GM23338 (cell line): ENCODE measurements at regions not wholly inside any gene's neighbourhood (a gene's known extent, or its start where the extent isn't known, plus 50 kb on each side); places are given as distances from the start of the nearest gene placed in this dataset.

ENCODE experiments used
- ATAC-seq: fragments of 200-7000 bp; cut with Tn5 transposase; 3 replicates; pipeline ENCODE4 v1.9.1; 2020
- DNase-seq: peaks from one replicate; pipeline ENCODE4 v3.0.0-alpha.2; 2015; ENCODE audit warnings: low spot score
- H2AFZ ChIP-seq: fragments of 200-600 bp; sonication (generic); 2 replicates; pipeline ENCODE4 v1.8.0; 2016; ENCODE audit warnings: antibody characterized with exemption, mild to moderate bottlenecking, moderate library complexity
- H3F3A ChIP-seq: fragments of 200-600 bp; sonication (generic); replicated peaks from 2 replicates; pipeline ENCODE4 v1.8.0; 2017; ENCODE audit warnings: antibody characterized with exemption, mixed run types, low read depth
- H3K27ac ChIP-seq: fragments of 200-600 bp; sonication (generic); 2 replicates; pipeline ENCODE4 v1.6.1; 2016; ENCODE audit warnings: low read depth
- H3K27me3 ChIP-seq: fragments of 200-600 bp; sonication (generic); 2 replicates; pipeline ENCODE4 v1.8.0; 2016; ENCODE audit warnings: mild to moderate bottlenecking, mixed run types, moderate library complexity; ENCODE audit not compliant: insufficient read depth
- H3K36me3 ChIP-seq: fragments of 200-600 bp; sonication (generic); 2 replicates; pipeline ENCODE4 v1.8.0; 2016; ENCODE audit warnings: mild to moderate bottlenecking; ENCODE audit not compliant: insufficient read depth
- H3K4me1 ChIP-seq: fragments of 200-600 bp; sonication (generic); 2 replicates; pipeline ENCODE4 v1.8.0; 2016; ENCODE audit warnings: mild to moderate bottlenecking, moderate library complexity; ENCODE audit not compliant: insufficient read depth
- H3K4me2 ChIP-seq: fragments of 200-600 bp; sonication (generic); 2 replicates; pipeline ENCODE4 v1.7.1; 2017; ENCODE audit warnings: mixed run types
- H3K4me3 ChIP-seq: fragments of 200-600 bp; sonication (generic); 2 replicates; pipeline ENCODE4 v1.6.1; 2016; ENCODE audit warnings: mixed run types
- H3K79me2 ChIP-seq: fragments of 200-600 bp; sonication (generic); replicated peaks from 2 replicates; pipeline ENCODE4 v1.8.0; 2017; ENCODE audit warnings: mild to moderate bottlenecking; ENCODE audit not compliant: insufficient read depth
- H3K9me2 ChIP-seq: fragments of 200-600 bp; sonication (generic); 2 replicates; pipeline ENCODE4 v1.8.0; 2017; ENCODE audit not compliant: insufficient read depth
- H4K20me1 ChIP-seq: fragments of 200-600 bp; sonication (generic); replicated peaks from 2 replicates; pipeline ENCODE4 v1.8.0; 2017; ENCODE audit warnings: mild to moderate bottlenecking; ENCODE audit not compliant: insufficient read depth
- H3K27ac Mint-ChIP-seq: 2 replicates; pipeline ENCODE4 v1.8.0; 2020; ENCODE audit warnings: inconsistent platforms, mild to moderate bottlenecking, moderate library complexity, mixed read lengths
- H3K27me3 Mint-ChIP-seq: 3 replicates; pipeline ENCODE4 v1.8.0; 2022; ENCODE audit warnings: low read depth, mild to moderate bottlenecking, moderate library complexity, mixed read lengths, inconsistent platforms; ENCODE audit not compliant: insufficient read depth, poor library complexity
- H3K36me3 Mint-ChIP-seq: 3 replicates; pipeline ENCODE4 v1.8.0; 2021; ENCODE audit warnings: low read depth, mild to moderate bottlenecking, inconsistent platforms, moderate library complexity, mixed read lengths
- H3K4me1 Mint-ChIP-seq: 3 replicates; pipeline ENCODE4 v1.8.0; 2020; ENCODE audit warnings: mild to moderate bottlenecking, inconsistent platforms, mixed read lengths
- H3K4me3 Mint-ChIP-seq: 3 replicates; pipeline ENCODE4 v1.8.0; 2021; ENCODE audit warnings: moderate library complexity, mild to moderate bottlenecking, inconsistent platforms, mixed read lengths
- H3K9me3 Mint-ChIP-seq: 3 replicates; pipeline ENCODE4 v1.8.0; 2020; ENCODE audit warnings: moderate library complexity, mild to moderate bottlenecking, inconsistent platforms, mixed read lengths
- CTCF ChIP-seq, 2 experiments: fragments of 200-600 bp in 1 of 2; sonication (generic) in 1 of 2; conservative IDR thresholded peaks; 2 replicates each; pipeline versions ENCODE4 v1.5.1 to v1.6.1; 2016 to 2017; ENCODE audit warnings: antibody characterized with exemption in 2 of 2, low read depth in 2 of 2, mild to moderate bottlenecking in 2 of 2, moderate library complexity in 1 of 2
- JUNB ChIP-seq: IDR thresholded peaks from one replicate; pipeline ENCODE4 v1.6.1; 2016; ENCODE audit warnings: antibody characterized with exemption; ENCODE audit not compliant: unreplicated experiment
- NANOG ChIP-seq: IDR thresholded peaks from 2 replicates; pipeline ENCODE4 v1.6.1; 2016; ENCODE audit warnings: antibody characterized with exemption, borderline replicate concordance
- ZNF462 ChIP-seq: fragments of 250-450 bp; sonication (Bioruptor Pico); IDR thresholded peaks from 2 replicates; pipeline ENCODE4 v1.5.0; 2020; ENCODE audit warnings: mild to moderate bottlenecking, moderate library complexity

GRCh38 chr4:153061971-153062370 is 125.8 kb downstream of the FHDC1 start (continued):
- no peak for TF ChIP-seq ZNF462 (CRISPR knock-in tag)
- TF ChIP-seq NANOG, result no peak

GRCh38 chr4:153062652-153063168 is 126.6 kb downstream of the FHDC1 start:
- Mint-ChIP-seq H3K27me3 (peaks cover 5% of the 10 kb centered on the region), H3K27ac (no peak overlapping the region), H3K36me3 (no peaks in the 10 kb centered on the region), H3K4me1 (peaks cover 16% of the 10 kb centered on the region), H3K4me3 (no peak overlapping the region), H3K9me3 (no peaks in the 10 kb centered on the region; the same call in 2 of the 3 replicates)
- no peak for ATAC-seq
- H2AFZ ChIP-seq, result no peak overlapping the region
- no peaks in the 10 kb centered on the region for H3K27me3 ChIP-seq
- no peak overlapping the region for H3K4me2 ChIP-seq
- H3K4me1 ChIP-seq, result peaks cover 20% of the 10 kb centered on the region
- no peak for DNase-seq
- no peaks in the 10 kb centered on the region for H3K9me2 ChIP-seq
- no peaks in the 10 kb centered on the region for H4K20me1 ChIP-seq
- no peak overlapping the region for H3K27ac ChIP-seq
- no peaks in the 10 kb centered on the region for H3K79me2 ChIP-seq
- no peaks in the 10 kb centered on the region for H3F3A ChIP-seq
- no peak overlapping the region for H3K4me3 ChIP-seq
- no peaks in the 10 kb centered on the region for H3K36me3 ChIP-seq
- TF ChIP-seq JUNB, result no peak
- no peak for TF ChIP-seq CTCF (conservative IDR thresholded peaks at IDR 0.05; ENCODE audit: low read depth in 2 of 2)
- no peak for TF ChIP-seq NANOG
